GM21526 (cell line): ENCODE measurements at regions not wholly inside any gene's neighbourhood (a gene's known extent, or its start where the extent isn't known, plus 50 kb on each side); places are given as distances from the start of the nearest gene placed in this dataset.

Experiments used
- ATAC-seq: cut with Tn5 transposase; IDR thresholded peaks from one replicate; pipeline ENCODE4 v1.9.1; 2021; ENCODE audit warnings: moderate library complexity; ENCODE audit not compliant: unreplicated experiment, low FRiP score

GRCh38 chr3:94256888-94257813 lies 194.3 kb downstream of the NSUN3 start:
- ATAC-seq: no peak

DNA sequence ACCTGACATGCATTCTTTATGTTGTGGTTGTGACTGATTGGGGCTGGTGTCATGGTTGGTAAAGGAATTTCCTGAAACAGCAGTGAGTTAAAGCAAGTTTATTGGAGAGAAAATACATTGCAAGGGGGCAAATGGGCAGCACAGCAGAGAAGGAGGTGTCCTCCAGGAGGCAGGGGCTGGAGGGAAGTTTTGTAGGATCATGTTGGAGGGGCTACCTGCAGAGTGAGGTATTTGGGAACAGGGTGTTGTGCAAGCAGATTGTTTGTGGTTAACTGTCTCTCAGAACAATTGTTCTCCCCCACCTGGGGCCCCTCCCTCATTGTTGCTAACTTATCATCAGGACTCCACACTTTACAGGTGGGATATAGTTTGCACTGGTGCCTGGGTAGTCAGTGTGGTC lies 196.0 kb downstream of the NSUN3 start:
- ATAC-seq: no peak

- no peak for ATAC-seq
Measured at GRCh38 chr3:94259291-94259690, 196.4 kb downstream of the NSUN3 start.

DNA sequence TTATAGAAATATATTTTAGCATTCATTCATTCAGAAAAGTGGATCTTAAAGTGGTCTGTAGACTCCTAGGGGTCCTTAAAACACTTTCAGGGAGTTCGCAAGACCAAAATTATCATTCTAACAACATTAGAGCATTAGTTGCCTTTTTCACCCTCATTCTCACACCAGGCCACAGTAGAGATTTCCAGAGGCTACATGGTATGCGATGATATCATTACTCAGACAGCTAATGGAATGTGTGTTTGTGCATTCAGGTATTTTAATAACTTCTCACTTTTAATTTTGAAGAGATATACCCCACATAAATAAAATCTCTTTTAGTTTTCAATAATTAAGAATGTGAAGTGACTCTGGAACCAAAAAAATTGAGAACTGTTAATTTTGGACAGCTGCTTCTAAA lies 206.9 kb downstream of the NSUN3 start:
- ATAC-seq: no peak

DNA sequence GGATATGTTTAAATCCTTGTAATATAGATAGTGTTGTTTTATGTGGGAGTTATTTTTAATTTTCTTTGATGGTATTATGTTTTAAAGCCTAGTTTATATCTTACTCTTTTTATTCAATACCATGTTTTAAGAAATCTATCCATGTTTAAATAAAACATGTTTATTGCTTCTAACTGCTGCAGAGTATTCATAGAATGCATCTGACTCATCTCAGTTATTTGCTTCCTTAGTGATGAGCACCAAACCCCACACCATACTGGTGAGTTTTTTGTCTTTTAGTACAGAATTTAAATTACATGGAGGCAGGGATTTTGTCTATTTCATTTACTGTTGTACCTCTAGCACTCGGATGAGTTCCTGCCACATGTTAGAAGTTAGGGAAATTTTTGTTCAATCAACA lies 209.2 kb downstream of the NSUN3 start:
- no peak for ATAC-seq

- no peak for ATAC-seq
Measured at GRCh38 chr3:94280958-94281357, 218.1 kb downstream of the NSUN3 start.

DNA sequence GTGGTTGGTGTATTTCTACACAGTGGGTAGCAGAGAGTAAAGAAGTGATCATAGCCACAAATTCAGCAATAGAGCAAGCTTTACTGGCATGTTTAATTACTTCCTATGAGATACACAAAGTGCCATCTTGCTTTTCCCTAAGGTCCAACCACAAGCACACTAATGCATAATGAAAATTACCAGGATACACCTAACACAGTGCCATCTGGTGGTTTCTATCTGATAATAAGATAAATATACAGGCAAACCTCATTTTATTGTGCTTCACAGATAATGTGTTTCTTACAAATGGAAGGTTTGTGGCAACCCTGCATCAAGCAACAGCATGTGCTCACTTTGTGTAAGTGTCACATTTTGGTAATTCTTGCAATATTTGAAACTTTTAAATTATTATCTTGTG lies 223.0 kb downstream of the NSUN3 start:
- ATAC-seq: no peak

DNA sequence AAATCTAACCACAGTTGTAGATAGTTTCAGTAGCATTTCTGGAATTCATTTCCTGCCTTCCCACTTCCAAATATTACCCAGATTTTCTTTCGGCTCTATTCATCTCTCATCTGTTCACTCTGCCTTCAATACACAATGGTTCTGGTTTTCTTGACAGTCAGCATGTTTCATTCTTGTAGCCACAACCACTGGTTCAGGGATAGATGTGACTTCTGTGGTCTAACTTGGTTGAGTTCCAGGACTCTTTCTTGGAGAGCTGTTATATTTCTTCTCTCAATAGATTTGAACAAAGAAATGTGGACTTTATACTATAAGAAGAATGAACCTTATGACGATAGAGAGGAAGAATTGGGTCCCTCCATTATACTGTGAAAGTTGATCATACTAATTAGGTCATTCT lies 228.8 kb downstream of the NSUN3 start:
- ATAC-seq: no peak

- no peak for ATAC-seq
Measured at GRCh38 chr3:94292151-94292550, 229.3 kb downstream of the NSUN3 start.

GRCh38 chr3:94293793-94294195 lies 230.9 kb downstream of the NSUN3 start:
- no peak for ATAC-seq

- no peak for ATAC-seq
Measured at GRCh38 chr3:94294806-94295205, 231.9 kb downstream of the NSUN3 start.

DNA sequence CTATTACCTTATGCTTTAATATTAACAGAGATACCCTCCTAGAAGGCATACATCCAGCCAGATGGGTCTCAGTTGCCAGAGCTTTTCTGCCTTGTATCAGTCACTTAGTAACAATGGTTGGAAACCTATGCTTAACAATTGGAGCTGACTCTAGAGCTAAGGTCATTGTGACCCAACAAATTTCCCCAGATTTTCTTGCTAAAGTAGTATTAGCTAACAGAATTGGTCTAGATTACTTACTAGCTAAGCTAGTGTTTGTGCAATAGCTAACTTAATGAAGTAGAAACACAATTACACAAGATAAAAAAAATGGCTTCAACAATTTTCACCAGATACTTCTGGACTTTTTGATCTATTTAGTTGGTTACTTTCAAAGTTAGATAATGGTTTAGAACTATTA lies 236.9 kb downstream of the NSUN3 start:
- ATAC-seq: no peak

GRCh38 chr3:94301366-94301765 lies 238.5 kb downstream of the NSUN3 start:
- ATAC-seq: no peak

GRCh38 chr3:94303266-94303665 lies 240.4 kb downstream of the NSUN3 start:
- no peak for ATAC-seq

DNA sequence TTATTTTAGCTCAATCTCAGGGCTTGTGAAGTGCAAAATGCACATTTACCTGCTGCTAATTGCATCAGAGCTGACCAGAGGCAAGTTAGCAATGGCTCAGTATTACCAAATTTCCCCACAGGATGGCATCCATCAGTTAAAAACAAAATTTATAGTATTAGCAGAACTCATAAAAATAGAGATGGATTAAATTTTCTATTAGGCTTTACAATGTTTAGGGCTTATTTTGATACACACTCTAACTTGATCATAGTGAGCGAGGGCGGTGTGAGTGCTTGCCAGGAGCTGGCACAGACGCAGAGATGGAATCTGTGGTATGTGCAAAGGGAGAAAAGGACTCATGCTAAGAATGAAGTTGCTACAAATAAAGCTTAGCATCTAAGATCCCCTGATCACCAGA lies 241.0 kb downstream of the NSUN3 start:
- ATAC-seq: no peak

DNA sequence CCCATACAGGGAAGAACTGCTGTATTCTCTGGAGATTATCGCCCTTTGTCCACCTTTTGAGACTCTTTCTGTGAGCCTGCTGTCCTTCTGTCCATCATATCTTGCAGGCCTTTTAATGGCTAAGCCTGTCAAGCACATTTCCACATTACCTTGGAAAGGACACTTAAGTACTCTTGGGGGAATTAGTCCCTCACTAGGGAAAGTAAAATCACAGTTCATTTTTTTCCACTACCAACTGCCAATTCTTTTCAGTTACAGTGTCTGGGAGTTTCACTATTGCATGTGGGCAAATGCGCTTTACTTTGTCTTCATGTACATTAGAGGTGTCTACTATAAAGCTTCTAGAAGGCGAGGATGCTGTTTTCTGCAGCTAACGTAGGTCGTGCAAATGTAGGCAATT lies 242.1 kb downstream of the NSUN3 start:
- no peak for ATAC-seq

DNA sequence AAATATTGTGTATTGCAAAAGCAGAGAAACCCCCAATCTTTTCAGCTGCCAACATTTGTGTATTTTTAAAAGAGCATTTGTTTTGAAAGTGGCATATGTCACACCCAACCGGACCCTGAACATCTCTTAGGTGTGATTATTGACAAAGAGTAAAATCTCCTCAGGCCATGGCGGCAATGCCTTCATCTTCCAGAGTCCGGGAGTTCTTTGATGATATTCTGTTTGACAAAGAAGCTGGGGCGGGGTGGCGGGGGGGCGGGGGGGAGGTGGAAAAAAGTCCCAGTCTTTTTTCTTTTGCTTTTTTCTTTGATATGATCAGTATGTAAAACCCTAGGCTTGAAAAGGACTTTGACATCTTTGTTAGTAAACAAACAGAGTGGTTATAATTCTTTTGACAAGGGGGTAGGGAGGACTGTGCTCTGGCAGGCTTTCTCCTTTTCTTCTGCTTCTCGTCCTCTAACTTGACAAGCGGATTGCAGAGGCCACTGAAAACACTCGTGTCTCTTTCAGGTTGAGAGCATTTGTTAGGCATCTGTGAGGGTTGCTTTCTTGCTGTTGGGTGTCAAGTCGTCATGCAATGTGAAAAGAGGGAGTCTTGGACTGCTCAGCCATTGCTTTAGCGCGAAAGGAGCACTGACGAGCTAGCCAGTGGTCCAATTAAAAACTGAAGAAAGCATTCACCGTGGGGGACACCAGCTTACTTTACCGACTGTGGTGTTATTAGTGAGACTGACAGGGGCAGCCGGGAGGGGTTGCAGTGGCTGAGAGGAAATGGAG lies 243.2 kb downstream of the NSUN3 start:
- ATAC-seq: no peak

DNA sequence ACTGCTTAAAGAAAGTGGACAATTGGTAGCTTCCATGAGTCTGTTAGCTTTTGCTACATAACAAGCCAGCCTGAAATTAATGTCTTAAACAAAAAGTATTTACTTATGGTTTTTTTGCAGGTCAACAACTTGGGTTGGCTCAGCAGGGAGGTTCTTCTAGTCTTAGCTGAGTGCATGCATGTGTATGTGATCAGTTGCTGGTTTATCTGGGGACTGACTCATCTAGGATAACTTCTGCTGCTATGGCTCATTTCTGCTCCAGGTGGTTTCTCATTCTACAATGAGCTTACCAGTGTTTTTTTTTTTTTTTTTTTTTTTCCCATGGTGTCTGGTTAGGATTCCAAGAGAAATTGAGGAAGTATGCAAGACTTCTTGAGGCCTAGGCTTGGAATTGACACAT lies 244.7 kb downstream of the NSUN3 start:
- no peak for ATAC-seq

GRCh38 chr3:94308767-94309166 lies 245.9 kb downstream of the NSUN3 start:
- no peak for ATAC-seq

DNA sequence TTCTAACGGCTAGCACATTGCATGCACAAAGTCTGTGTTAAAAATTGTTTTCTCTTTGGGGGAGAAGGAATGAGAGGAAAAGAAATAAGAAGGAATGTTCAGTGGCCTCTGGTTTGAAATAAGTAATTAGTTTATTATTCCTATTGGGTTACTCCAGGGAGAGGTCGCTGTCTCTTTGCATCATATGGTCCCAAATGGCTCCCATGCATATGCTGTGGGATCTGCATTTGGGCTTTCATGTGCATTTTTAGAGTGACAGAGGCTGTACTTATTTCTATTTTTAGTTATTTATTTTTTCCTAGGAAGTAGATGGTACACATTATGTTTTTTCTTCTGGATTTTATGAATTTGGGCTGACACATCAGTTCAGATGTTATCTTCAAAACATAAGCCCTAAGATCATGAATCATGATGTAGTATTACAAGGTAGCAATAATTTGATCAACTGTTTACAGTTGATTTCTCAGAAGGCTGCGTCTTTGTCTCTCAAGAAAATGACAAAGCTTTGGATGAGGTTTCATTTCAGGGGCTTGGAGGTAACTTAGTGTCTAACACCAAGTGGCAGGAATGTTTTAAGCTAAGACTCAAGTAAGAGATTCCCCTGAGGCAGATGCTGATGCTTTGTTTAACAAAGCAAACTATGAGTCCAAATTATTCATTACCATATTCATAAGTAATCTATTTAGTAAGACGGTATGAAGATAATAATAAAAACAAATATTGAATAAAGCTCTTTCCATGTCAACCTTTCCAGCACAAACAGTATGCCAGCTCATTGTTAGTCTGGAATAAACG lies 247.7 kb downstream of the NSUN3 start:
- ATAC-seq: no peak

- ATAC-seq: no peak
Measured at GRCh38 chr3:94311651-94312050, 248.8 kb downstream of the NSUN3 start.
